GM06990 (cell line): ENCODE measurements at regions not wholly inside any gene's neighbourhood (a gene's known extent, or its start where the extent isn't known, plus 50 kb on each side); places are given as distances from the start of the nearest gene placed in this dataset.

Experiments
- DNase-seq: peaks from one replicate; pipeline ENCODE4 v3.0.0-alpha.2; 2011; ENCODE audit not compliant: insufficient read length; ENCODE audit errors: extremely low read depth
- H3K27me3 ChIP-seq: replicated peaks from 2 replicates; pipeline ENCODE4 v1.6.0; 2011; ENCODE audit warnings: low read length; ENCODE audit not compliant: control insufficient read depth, insufficient read depth
- H3K36me3 ChIP-seq: 2 replicates; pipeline ENCODE4 v1.5.1; 2011; ENCODE audit warnings: low read length; ENCODE audit not compliant: control insufficient read depth, insufficient read depth
- H3K4me3 ChIP-seq: replicated peaks from 2 replicates; pipeline ENCODE4 v1.5.1; 2011; ENCODE audit warnings: low read depth, mild to moderate bottlenecking, control low read depth, low read length
- TF ChIP-seq, protein P1 (sequence below): IDR thresholded peaks from 2 replicates; pipeline ENCODE4 v1.5.1; 2011; ENCODE audit warnings: low read length, control low read depth, mild to moderate bottlenecking, inconsistent platforms; ENCODE audit not compliant: insufficient read depth, poor library complexity, severe bottlenecking

DNA sequence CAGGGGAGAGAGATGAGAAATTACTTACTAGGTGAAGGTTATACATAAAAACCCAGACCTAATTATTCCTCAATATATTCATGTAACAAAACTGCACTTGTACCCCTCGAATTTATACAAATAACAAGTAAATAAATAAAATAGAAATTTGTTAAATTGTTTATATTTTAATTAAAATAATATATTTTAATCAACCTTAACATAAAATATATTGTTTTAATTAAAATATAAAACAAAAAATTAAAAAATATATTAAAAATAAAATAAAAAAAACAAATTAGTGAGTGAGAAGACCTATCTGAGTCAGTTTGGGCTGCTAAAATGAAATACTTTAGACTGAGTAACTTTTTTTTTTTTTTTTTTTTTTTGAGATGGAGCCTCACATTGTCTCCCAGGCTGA lies 87.4 kb upstream of the PCDH7 start:
- TF ChIP-seq, protein P1, sequence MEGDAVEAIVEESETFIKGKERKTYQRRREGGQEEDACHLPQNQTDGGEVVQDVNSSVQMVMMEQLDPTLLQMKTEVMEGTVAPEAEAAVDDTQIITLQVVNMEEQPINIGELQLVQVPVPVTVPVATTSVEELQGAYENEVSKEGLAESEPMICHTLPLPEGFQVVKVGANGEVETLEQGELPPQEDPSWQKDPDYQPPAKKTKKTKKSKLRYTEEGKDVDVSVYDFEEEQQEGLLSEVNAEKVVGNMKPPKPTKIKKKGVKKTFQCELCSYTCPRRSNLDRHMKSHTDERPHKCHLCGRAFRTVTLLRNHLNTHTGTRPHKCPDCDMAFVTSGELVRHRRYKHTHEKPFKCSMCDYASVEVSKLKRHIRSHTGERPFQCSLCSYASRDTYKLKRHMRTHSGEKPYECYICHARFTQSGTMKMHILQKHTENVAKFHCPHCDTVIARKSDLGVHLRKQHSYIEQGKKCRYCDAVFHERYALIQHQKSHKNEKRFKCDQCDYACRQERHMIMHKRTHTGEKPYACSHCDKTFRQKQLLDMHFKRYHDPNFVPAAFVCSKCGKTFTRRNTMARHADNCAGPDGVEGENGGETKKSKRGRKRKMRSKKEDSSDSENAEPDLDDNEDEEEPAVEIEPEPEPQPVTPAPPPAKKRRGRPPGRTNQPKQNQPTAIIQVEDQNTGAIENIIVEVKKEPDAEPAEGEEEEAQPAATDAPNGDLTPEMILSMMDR, result no peak
- Histone ChIP-seq H3K4me3 (no peak overlapping the region), H3K27me3 (no peaks in the 10 kb centered on the region), H3K36me3 (no peaks in the 10 kb centered on the region)
- no peak for DNase-seq

DNA sequence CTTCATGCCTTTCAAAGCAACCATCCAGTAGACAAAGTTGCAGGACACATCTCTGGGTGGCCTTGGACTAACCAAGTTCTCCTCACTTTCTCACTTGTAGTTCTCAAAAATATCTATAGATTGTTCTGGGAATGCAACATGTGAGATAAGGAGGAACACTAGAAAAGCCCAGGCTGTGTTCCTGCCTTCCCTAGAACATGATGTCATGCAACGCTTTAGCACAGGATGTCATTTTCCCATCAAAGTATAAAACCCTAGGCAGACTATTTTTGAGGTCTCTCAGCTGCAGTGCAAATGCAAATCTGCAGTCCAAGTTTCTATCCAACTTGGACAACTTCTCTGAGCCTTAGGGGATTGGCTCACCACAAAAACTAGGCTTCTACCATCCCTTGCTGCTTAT lies 78.8 kb upstream of the PCDH7 start:
- no peak for DNase-seq
- Histone ChIP-seq H3K36me3 (no peaks in the 10 kb centered on the region), H3K27me3 (no peaks in the 10 kb centered on the region), H3K4me3 (no peak overlapping the region)
- TF ChIP-seq, protein P1, result no peak

GRCh38 chr4:30642567-30642966 lies 77.6 kb upstream of the PCDH7 start:
- no peaks in the 10 kb centered on the region for H3K36me3 ChIP-seq
- H3K27me3 ChIP-seq, result no peaks in the 10 kb centered on the region
- TF ChIP-seq, protein P1, result no peak
- DNase-seq, result no peak
- H3K4me3 ChIP-seq, result no peak overlapping the region

- H3K27me3 ChIP-seq, result no peaks in the 10 kb centered on the region
- TF ChIP-seq, protein P1, result no peak
- H3K36me3 ChIP-seq, result no peaks in the 10 kb centered on the region
- DNase-seq, result no peak
- H3K4me3 ChIP-seq, result no peak overlapping the region
These were observed 66.9 kb upstream of the PCDH7 start for GRCh38 chr4:30653291-30653690.

DNA sequence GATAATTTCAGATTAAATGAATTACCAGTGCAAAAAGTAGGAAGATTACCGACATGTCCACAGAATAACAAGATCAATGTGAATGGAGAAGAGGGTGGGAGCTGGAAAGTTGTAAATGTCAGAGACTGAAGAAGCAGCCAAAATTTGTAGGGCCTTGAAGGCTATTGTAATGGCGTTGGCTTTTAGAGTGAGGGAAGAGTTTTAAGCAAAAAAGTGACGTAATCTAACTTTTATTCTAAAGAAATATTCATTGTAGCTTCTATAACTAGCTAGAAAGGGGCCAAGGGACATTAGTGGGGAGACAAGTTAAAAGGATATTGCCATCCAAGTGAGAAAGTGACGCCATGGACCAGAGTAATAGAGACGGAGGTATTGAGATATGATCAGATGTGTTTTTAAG lies 63.3 kb upstream of the PCDH7 start:
- DNase-seq, result no peak
- no peaks in the 10 kb centered on the region for H3K27me3 ChIP-seq
- no peaks in the 10 kb centered on the region for H3K36me3 ChIP-seq
- H3K4me3 ChIP-seq, result no peak overlapping the region
- TF ChIP-seq, protein P1, result no peak

GRCh38 chr4:30667919-30668318 lies 52.2 kb upstream of the PCDH7 start:
- Histone ChIP-seq H3K4me3 (no peak overlapping the region), H3K36me3 (no peaks in the 10 kb centered on the region), H3K27me3 (no peaks in the 10 kb centered on the region)
- DNase-seq, result no peak
- TF ChIP-seq, protein P1, result no peak
